PC-3 (cell line): ENCODE measurements at regions not wholly inside any gene's neighbourhood (a gene's known extent, or its start where the extent isn't known, plus 50 kb on each side); places are given as distances from the start of the nearest gene placed in this dataset.

Source experiments
- CTCF ChIP-seq: fragments of 300-600 bp; sonication (generic); conservative IDR thresholded peaks from 2 replicates; pipeline ENCODE4 v1.5.1; 2017; ENCODE audit warnings: antibody characterized with exemption, low read depth, mild to moderate bottlenecking, low read length
- EZH2 ChIP-seq: fragments of 300-600 bp; sonication (generic); IDR thresholded peaks from one replicate; pipeline ENCODE4 v1.6.1; 2017; ENCODE audit warnings: antibody characterized with exemption, mild to moderate bottlenecking, low read length; ENCODE audit not compliant: unreplicated experiment
- EZH2phosphoT487 ChIP-seq: fragments of 300-600 bp; sonication (generic); IDR thresholded peaks from 2 replicates; pipeline ENCODE4 v1.6.1; 2018; ENCODE audit warnings: mild to moderate bottlenecking, antibody characterized with exemption, low read length, borderline replicate concordance

GRCh38 chr6:93806409-93807270 is 387.3 kb upstream of the EPHA7 start:
- TF ChIP-seq EZH2 (no peak), CTCF (no peak), EZH2phosphoT487 (no peak)
